Psoas muscle (tissue), 7 donors: ENCODE measurements at regions not wholly inside any gene's neighbourhood (a gene's known extent, or its start where the extent isn't known, plus 50 kb on each side); places are given as distances from the start of the nearest gene placed in this dataset.

ENCODE experiments used
- ATAC-seq, 4 donors: fragments of 200-7000 bp; cut with Tn5 transposase; one replicate each; pipeline ENCODE4 v1.9.1; 2020; ENCODE audit warnings: moderate library complexity in 3 of 4, mild to moderate bottlenecking in 2 of 4
- DNase-seq, 2 donors: peaks; one replicate each; pipeline ENCODE4 v3.0.0-alpha.2; 2020
- H3K27ac ChIP-seq: fragments of 200-600 bp; one replicate; pipeline ENCODE4 v1.8.0; 2022
- H3K27me3 ChIP-seq, 3 donors: fragments of 200-600 bp in 1 of 3; one replicate each; pipeline versions ENCODE4 v1.6.1 to v1.8.0; 2013 to 2022; ENCODE audit warnings: low read length in 2 of 3, mild to moderate bottlenecking in 2 of 3, moderate library complexity in 1 of 3; ENCODE audit not compliant: insufficient read depth in 3 of 3
- H3K36me3 ChIP-seq, 2 donors: fragments of 200-600 bp in 1 of 2; one replicate each; pipeline versions ENCODE4 v1.6.1 to v1.8.0; 2013 to 2022; ENCODE audit warnings: low read depth in 1 of 2, mild to moderate bottlenecking in 1 of 2, moderate library complexity in 1 of 2; ENCODE audit not compliant: insufficient read depth in 1 of 2
- H3K4me1 ChIP-seq: fragments of 200-600 bp; one replicate; pipeline ENCODE4 v1.8.0; 2022
- H3K4me3 ChIP-seq: fragments of 200-600 bp; one replicate; pipeline ENCODE4 v1.8.0; 2022; ENCODE audit warnings: mild to moderate bottlenecking
- H3K9me3 ChIP-seq: fragments of 200-600 bp; one replicate; pipeline ENCODE4 v1.8.0; 2022
- WGBS, 3 donors: extraction: QIAGEN DNeasy Blood & Tissue Kit; methylation state at CpG; one replicate each; pipeline versions ENCODE4 v1.1.6 to v1.1.7; 2013; 5-methylcytosine and 5-hydroxymethylcytosine counted together
- intact Hi-C, 2 donors: fragments of 100-400 bp; cut with DNase I; formaldehyde crosslinking; loops; one replicate each; pipeline versions ENCODE4 v1.11.0 to v1.14.2; 2022
- TF ChIP-seq, protein P1 (sequence below): fragments of 200-600 bp; IDR thresholded peaks from one replicate; pipeline ENCODE4 v1.8.0; 2022; ENCODE audit warnings: antibody characterized with exemption
- donor health status: healthy with polysubstance abuse.
- donor health status: DM: no; HTN: no; CAD: no; lungs with moderate emphysema.
- donor health status: Bipolar disorder and iron deficiency.
- donor health status: healthy.
- donor health status: DM: yes; HTN: yes; CAD: no.
- donor health status: DM: no; HTN: no; CAD: no.
- donor health status: DM: yes; HTN: yes; CAD: no.

DNA sequence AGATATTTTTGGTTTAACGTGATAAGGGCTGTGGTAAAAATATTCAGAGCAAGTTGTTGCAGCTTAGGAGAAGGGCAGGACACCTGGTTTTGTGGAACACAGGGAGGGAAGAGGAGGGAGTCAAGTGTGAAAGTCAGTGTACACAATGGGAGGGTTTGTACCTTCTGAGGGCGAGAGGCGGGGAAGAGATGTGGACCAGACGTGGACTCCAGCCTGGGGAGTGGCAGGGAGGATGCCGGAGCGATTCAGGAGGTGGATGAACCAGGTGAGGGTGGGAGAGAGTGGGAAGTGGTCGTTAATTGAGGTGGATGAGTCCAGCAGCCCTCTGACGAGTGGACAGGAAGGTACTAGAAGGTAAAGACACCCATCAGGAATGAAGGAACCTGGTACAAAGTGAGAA lies 52.2 kb upstream of the IRF2BP2 start:
- intact Hi-C loops: no loop called here
- Histone ChIP-seq H3K27ac (no peak overlapping the region), H3K4me3 (no peak overlapping the region), H3K9me3 (no peaks in the 10 kb centered on the region), H3K36me3 (no peaks in the 10 kb centered on the region), H3K27me3 (peaks cover 0 to 1% (median 0%) of the 10 kb centered on the region in 3 donors), H3K4me1 (peaks cover 12% of the 10 kb centered on the region)
- ATAC-seq (no peak), DNase-seq (no peak)
- 79 to 88% (median 80%) methylated on average over 8 of the region's 8 CpGs for WGBS, 3 donors
- TF ChIP-seq, protein P1, sequence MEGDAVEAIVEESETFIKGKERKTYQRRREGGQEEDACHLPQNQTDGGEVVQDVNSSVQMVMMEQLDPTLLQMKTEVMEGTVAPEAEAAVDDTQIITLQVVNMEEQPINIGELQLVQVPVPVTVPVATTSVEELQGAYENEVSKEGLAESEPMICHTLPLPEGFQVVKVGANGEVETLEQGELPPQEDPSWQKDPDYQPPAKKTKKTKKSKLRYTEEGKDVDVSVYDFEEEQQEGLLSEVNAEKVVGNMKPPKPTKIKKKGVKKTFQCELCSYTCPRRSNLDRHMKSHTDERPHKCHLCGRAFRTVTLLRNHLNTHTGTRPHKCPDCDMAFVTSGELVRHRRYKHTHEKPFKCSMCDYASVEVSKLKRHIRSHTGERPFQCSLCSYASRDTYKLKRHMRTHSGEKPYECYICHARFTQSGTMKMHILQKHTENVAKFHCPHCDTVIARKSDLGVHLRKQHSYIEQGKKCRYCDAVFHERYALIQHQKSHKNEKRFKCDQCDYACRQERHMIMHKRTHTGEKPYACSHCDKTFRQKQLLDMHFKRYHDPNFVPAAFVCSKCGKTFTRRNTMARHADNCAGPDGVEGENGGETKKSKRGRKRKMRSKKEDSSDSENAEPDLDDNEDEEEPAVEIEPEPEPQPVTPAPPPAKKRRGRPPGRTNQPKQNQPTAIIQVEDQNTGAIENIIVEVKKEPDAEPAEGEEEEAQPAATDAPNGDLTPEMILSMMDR: no peak

DNA sequence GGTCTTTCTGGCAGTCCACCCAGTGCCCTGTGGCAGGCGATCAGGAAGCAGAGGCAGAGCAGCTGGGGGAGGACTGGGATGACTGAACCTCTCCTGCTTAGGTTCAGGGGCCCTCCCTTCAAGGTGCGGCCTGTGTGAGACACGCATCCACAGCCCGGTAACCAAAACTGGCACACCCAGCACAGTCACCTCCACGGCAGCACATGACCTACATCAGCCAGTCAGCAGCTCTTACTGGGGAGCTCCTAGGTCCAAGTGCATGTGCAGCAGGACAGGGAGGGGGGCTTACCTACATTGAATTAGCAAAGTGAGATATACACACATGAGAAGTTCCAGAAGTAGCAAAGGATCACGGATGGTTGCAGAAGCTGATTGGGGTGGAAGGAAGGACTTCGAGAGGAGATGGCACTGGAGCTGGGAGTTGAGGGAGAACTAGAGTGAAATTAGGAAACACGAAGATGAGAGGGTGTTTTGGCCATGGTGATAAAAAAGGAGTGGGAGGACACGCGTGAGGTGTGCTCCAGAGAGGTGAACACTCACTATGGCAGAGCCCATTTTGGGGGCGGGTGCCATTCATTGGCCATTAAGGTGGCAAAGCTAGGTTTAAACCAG lies 51.4 kb upstream of the IRF2BP2 start:
- H3K27me3 ChIP-seq: peaks cover 0 to 1% (median 0%) of the 10 kb centered on the region in 3 donors
- TF ChIP-seq, protein P1: no peak
- H3K4me3 ChIP-seq: no peak overlapping the region
- no peak for ATAC-seq
- H3K36me3 ChIP-seq: no peaks in the 10 kb centered on the region
- no peak for DNase-seq
- intact Hi-C loops: no loop called here
- H3K27ac ChIP-seq: no peak overlapping the region
- H3K4me1 ChIP-seq: peaks cover 14% of the 10 kb centered on the region
- 89 to 92% (median 92%) methylated on average over 11 of the region's 11 CpGs for WGBS, 3 donors
- H3K9me3 ChIP-seq: no peaks in the 10 kb centered on the region

DNA sequence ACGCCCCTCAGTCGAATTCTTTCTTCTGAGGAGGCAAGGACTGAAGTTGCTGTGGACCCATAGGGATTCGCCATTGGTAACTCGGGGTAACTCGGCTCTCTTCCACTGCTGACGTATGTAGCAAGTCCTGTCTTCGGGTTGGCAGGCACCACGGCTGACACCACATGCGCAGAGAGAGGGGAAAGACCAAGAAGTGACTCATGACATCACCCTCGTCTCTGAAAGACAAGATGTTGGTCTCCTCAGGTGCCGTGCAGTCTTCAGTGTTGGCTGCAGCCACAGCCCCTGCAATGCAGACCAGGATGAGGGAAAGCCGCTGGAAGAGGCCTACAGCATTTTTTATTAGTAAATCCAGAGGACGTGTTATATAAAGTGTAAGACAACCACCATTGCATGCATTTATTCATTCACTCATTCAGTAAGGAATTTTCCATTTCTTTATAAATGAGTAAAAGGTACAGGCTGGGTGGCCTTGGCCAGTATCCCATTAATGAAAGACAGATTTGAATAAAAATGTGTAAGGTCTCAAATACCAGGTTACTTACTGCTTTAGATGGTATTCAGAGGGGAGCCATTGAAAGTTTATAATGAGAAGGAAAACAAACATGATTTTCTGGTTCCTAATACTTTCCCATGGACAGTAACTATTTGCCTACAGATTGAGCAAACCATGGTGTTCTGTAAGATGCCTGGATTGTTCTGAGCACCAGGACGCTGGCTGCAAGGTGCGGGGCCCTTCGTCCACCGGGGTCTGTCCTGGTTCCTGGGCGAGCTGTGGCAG lies 50.7 kb upstream of the IRF2BP2 start:
- 94 to 97% (median 95%) methylated on average over 18 of the region's 18 CpGs for WGBS, 3 donors
- peaks cover 14% of the 10 kb centered on the region for H3K4me1 ChIP-seq
- H3K27ac ChIP-seq: no peak overlapping the region
- TF ChIP-seq, protein P1: no peak
- DNase-seq (no peak), ATAC-seq (no peak)
- intact Hi-C loops: no loop called here
- no peaks in the 10 kb centered on the region for H3K36me3 ChIP-seq
- H3K27me3 ChIP-seq: peaks cover 0 to 1% (median 0%) of the 10 kb centered on the region in 3 donors
- no peaks in the 10 kb centered on the region for H3K9me3 ChIP-seq
- no peak overlapping the region for H3K4me3 ChIP-seq
